Loucy (cell line): ENCODE measurements at regions not wholly inside any gene's neighbourhood (a gene's known extent, or its start where the extent isn't known, plus 50 kb on each side); places are given as distances from the start of the nearest gene placed in this dataset.

Experiments used
- CTCF ChIP-seq: fragments of 200-600 bp; sonication (generic); conservative IDR thresholded peaks from 2 replicates; pipeline ENCODE4 v1.5.1; 2014; ENCODE audit warnings: mild to moderate bottlenecking, antibody characterized with exemption, low read length
- EZH2phosphoT487 ChIP-seq: fragments of 200-600 bp; IDR thresholded peaks from 2 replicates; pipeline ENCODE4 v1.6.1; 2018; ENCODE audit warnings: antibody characterized with exemption, mild to moderate bottlenecking, moderate library complexity, borderline replicate concordance

GRCh38 chrX:44055638-44056037 lies 82.4 kb upstream of the NDP start:
- TF ChIP-seq CTCF (no peak), EZH2phosphoT487 (no peak)
